Gastroesophageal sphincter (tissue), 3 donors: ENCODE measurements at regions not wholly inside any gene's neighbourhood (a gene's known extent, or its start where the extent isn't known, plus 50 kb on each side); places are given as distances from the start of the nearest gene placed in this dataset.

ENCODE experiments used
- POLR2A ChIP-seq, 2 donors: fragments of 450-650 bp; IDR thresholded peaks; one replicate each; pipeline ENCODE4 v1.6.1; 2017; ENCODE audit warnings: antibody characterized with exemption in 2 of 2, mild to moderate bottlenecking in 2 of 2, moderate library complexity in 1 of 2
- POLR2AphosphoS5 ChIP-seq: sonication (generic); formaldehyde crosslinking; IDR thresholded peaks from one replicate; pipeline ENCODE4 v1.6.1; 2017; ENCODE audit warnings: antibody characterized with exemption
- TF ChIP-seq, protein P1 (sequence below), 4 experiments: fragments of 200-600 bp in 2 of 4; fragments of 450-650 bp in 2 of 4; sonication (generic) in 1 of 4; IDR thresholded peaks; one replicate each; pipeline ENCODE4 v1.5.1; 2017 to 2019; ENCODE audit warnings: antibody characterized with exemption in 4 of 4, mild to moderate bottlenecking in 2 of 4, moderate library complexity in 2 of 4

DNA sequence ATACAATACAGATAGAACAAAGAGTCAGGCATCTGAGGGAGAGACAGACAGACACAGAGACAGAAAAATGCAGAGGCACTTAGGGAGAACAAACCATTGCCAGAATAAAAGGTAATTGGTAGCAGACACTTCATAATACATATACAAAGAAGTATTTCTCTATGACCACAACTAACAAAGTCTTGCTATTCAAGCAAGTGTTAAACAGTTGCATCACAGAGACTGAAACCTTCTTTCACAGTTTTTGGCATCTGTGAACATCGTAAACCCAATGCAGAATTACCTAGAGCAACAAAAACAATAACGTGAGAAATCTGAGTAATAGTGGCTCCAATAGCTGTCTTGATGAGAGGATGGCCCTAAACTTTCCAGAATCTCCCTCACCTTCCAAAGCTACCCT lies 116.4 kb downstream of the BLID start:
- TF ChIP-seq, protein P1, sequence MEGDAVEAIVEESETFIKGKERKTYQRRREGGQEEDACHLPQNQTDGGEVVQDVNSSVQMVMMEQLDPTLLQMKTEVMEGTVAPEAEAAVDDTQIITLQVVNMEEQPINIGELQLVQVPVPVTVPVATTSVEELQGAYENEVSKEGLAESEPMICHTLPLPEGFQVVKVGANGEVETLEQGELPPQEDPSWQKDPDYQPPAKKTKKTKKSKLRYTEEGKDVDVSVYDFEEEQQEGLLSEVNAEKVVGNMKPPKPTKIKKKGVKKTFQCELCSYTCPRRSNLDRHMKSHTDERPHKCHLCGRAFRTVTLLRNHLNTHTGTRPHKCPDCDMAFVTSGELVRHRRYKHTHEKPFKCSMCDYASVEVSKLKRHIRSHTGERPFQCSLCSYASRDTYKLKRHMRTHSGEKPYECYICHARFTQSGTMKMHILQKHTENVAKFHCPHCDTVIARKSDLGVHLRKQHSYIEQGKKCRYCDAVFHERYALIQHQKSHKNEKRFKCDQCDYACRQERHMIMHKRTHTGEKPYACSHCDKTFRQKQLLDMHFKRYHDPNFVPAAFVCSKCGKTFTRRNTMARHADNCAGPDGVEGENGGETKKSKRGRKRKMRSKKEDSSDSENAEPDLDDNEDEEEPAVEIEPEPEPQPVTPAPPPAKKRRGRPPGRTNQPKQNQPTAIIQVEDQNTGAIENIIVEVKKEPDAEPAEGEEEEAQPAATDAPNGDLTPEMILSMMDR (IDR thresholded peaks at IDR 0.05) = no peak
- TF ChIP-seq POLR2A (IDR thresholded peaks at IDR 0.05) = no peak
- TF ChIP-seq POLR2AphosphoS5 = no peak
